Panc1 (cell line): ENCODE measurements at regions not wholly inside any gene's neighbourhood (a gene's known extent, or its start where the extent isn't known, plus 50 kb on each side); places are given as distances from the start of the nearest gene placed in this dataset.

Source experiments
- CTCF ChIP-seq: fragments of 450-650 bp; IDR thresholded peaks from 2 replicates; pipeline ENCODE4 v1.5.1; 2017; ENCODE audit warnings: mild to moderate bottlenecking
- POLR2AphosphoS5 ChIP-seq: IDR thresholded peaks from 2 replicates; pipeline ENCODE4 v1.6.1; 2012; ENCODE audit warnings: mild to moderate bottlenecking, low read depth, low read length, moderate library complexity
- REST ChIP-seq, 2 experiments: IDR thresholded peaks; 2 replicates each; pipeline ENCODE4 v1.6.1; 2011 to 2012; ENCODE audit warnings: low read depth in 2 of 2, control low read depth in 1 of 2, low read length in 1 of 2, mild to moderate bottlenecking in 1 of 2, moderate library complexity in 1 of 2; ENCODE audit not compliant: insufficient read depth in 1 of 2

GRCh38 chr7:124349443-124349842, 316.6 kb upstream of the TMEM229A start:
- TF ChIP-seq CTCF (no peak), REST (IDR thresholded peaks at IDR 0.05; ENCODE audit: insufficient read depth in 1 of 2, low read depth in 2 of 2, low read length in 1 of 2) (no peak), POLR2AphosphoS5 (no peak)
